ENCODE measurements at regions not wholly inside any gene's neighbourhood (a gene's known extent, or its start where the extent isn't known, plus 50 kb on each side); places are given as distances from the start of the nearest gene placed in this dataset.

GRCh38 chr5:166379517-166379916, 1911.9 kb upstream of the WWC1 start:
- DNase-seq, result no peak
- Mint-ChIP-seq H3K27ac (no peak overlapping the region), H3K27me3 (no peaks in the 10 kb centered on the region), H3K4me1 (no peaks in the 10 kb centered on the region), H3K9me3 (peaks cover 2% of the 10 kb centered on the region), H3K36me3 (no peaks in the 10 kb centered on the region), H3K4me3 (no peak overlapping the region)

- H3K9me3 Mint-ChIP-seq, result peaks cover 3% of the 10 kb centered on the region
- no peaks in the 10 kb centered on the region for H3K36me3 Mint-ChIP-seq
- no peak for DNase-seq
- H3K4me1 Mint-ChIP-seq, result no peaks in the 10 kb centered on the region
- no peak overlapping the region for H3K4me3 Mint-ChIP-seq
- no peaks in the 10 kb centered on the region for H3K27me3 Mint-ChIP-seq
- H3K27ac Mint-ChIP-seq, result no peak overlapping the region
These were observed 1909.4 kb upstream of the WWC1 start for GRCh38 chr5:166382031-166382430.

GRCh38 chr5:166398131-166398530, 1893.3 kb upstream of the WWC1 start:
- Mint-ChIP-seq H3K36me3 (no peaks in the 10 kb centered on the region), H3K27ac (no peak overlapping the region), H3K4me3 (no peak overlapping the region), H3K9me3 (peaks cover 4% of the 10 kb centered on the region), H3K4me1 (no peaks in the 10 kb centered on the region), H3K27me3 (no peaks in the 10 kb centered on the region)
- DNase-seq, result no peak

GRCh38 chr5:166399781-166400180, 1891.7 kb upstream of the WWC1 start:
- no peaks in the 10 kb centered on the region for H3K4me1 Mint-ChIP-seq

GRCh38 chr5:166401391-166401790, 1890.1 kb upstream of the WWC1 start:
- Mint-ChIP-seq H3K4me3 (no peak overlapping the region), H3K9me3 (peaks cover 2% of the 10 kb centered on the region), H3K36me3 (no peaks in the 10 kb centered on the region), H3K27ac (no peak overlapping the region), H3K4me1 (no peaks in the 10 kb centered on the region), H3K27me3 (no peaks in the 10 kb centered on the region)
- DNase-seq, result no peak

More at GRCh38 chr5:166399781-166400180, 1891.7 kb upstream of the WWC1 start:
- Mint-ChIP-seq H3K4me3 (no peak overlapping the region), H3K9me3 (peaks cover 2% of the 10 kb centered on the region), H3K27me3 (no peaks in the 10 kb centered on the region), H3K36me3 (no peaks in the 10 kb centered on the region), H3K27ac (no peak overlapping the region)
- no peak for DNase-seq

- Mint-ChIP-seq H3K27me3 (no peaks in the 10 kb centered on the region), H3K9me3 (peaks cover 10% of the 10 kb centered on the region), H3K4me1 (no peaks in the 10 kb centered on the region), H3K36me3 (no peaks in the 10 kb centered on the region), H3K27ac (no peak overlapping the region), H3K4me3 (no peak overlapping the region)
- DNase-seq, result no peak
These were observed 1879.3 kb upstream of the WWC1 start for GRCh38 chr5:166412191-166412590.

- H3K9me3 Mint-ChIP-seq, result peaks cover 8% of the 10 kb centered on the region
- no peak overlapping the region for H3K4me3 Mint-ChIP-seq
- H3K27me3 Mint-ChIP-seq, result no peaks in the 10 kb centered on the region
- no peaks in the 10 kb centered on the region for H3K36me3 Mint-ChIP-seq
- no peak overlapping the region for H3K27ac Mint-ChIP-seq
- H3K4me1 Mint-ChIP-seq, result no peaks in the 10 kb centered on the region
- no peak for DNase-seq
These were observed 1864.2 kb upstream of the WWC1 start for GRCh38 chr5:166427211-166427610.

GRCh38 chr5:166428264-166428803, 1863.1 kb upstream of the WWC1 start:
- H3K27me3 Mint-ChIP-seq, result no peaks in the 10 kb centered on the region
- H3K36me3 Mint-ChIP-seq, result no peaks in the 10 kb centered on the region
- H3K4me3 Mint-ChIP-seq, result no peak overlapping the region
- H3K27ac Mint-ChIP-seq, result no peak overlapping the region
- no peak for DNase-seq
- H3K9me3 Mint-ChIP-seq, result peaks cover 10% of the 10 kb centered on the region
- H3K4me1 Mint-ChIP-seq, result no peaks in the 10 kb centered on the region

- Mint-ChIP-seq H3K4me3 (no peak overlapping the region), H3K9me3 (peaks cover 10% of the 10 kb centered on the region), H3K27ac (no peak overlapping the region), H3K36me3 (no peaks in the 10 kb centered on the region), H3K27me3 (no peaks in the 10 kb centered on the region), H3K4me1 (no peaks in the 10 kb centered on the region)
- DNase-seq, result no peak
These were observed 1860.7 kb upstream of the WWC1 start for GRCh38 chr5:166430491-166431319.

GRCh38 chr5:166431456-166431855, 1860.0 kb upstream of the WWC1 start:
- Mint-ChIP-seq H3K27ac (no peak overlapping the region), H3K9me3 (peaks cover 9% of the 10 kb centered on the region), H3K36me3 (no peaks in the 10 kb centered on the region), H3K4me3 (no peak overlapping the region), H3K4me1 (no peaks in the 10 kb centered on the region), H3K27me3 (no peaks in the 10 kb centered on the region)
- DNase-seq, result no peak

- H3K4me1 Mint-ChIP-seq, result no peaks in the 10 kb centered on the region
- H3K9me3 Mint-ChIP-seq, result peaks cover 6% of the 10 kb centered on the region
- DNase-seq, result no peak
- H3K27me3 Mint-ChIP-seq, result no peaks in the 10 kb centered on the region
- no peak overlapping the region for H3K4me3 Mint-ChIP-seq
- H3K27ac Mint-ChIP-seq, result no peak overlapping the region
- H3K36me3 Mint-ChIP-seq, result no peaks in the 10 kb centered on the region
These were observed 1857.8 kb upstream of the WWC1 start for GRCh38 chr5:166433679-166434078.

GRCh38 chr5:166436872-166437271, 1854.6 kb upstream of the WWC1 start:
- Mint-ChIP-seq H3K9me3 (peaks cover 2% of the 10 kb centered on the region), H3K36me3 (no peaks in the 10 kb centered on the region), H3K27ac (no peak overlapping the region), H3K4me1 (no peaks in the 10 kb centered on the region), H3K27me3 (no peaks in the 10 kb centered on the region), H3K4me3 (no peak overlapping the region)
- DNase-seq, result no peak

GRCh38 chr5:166486348-166486747, 1805.1 kb upstream of the WWC1 start:
- Mint-ChIP-seq H3K27me3 (no peaks in the 10 kb centered on the region), H3K4me1 (no peaks in the 10 kb centered on the region)

GRCh38 chr5:166488560-166488959, 1802.9 kb upstream of the WWC1 start:
- no peak for DNase-seq
- Mint-ChIP-seq H3K4me1 (no peaks in the 10 kb centered on the region), H3K27me3 (no peaks in the 10 kb centered on the region), H3K9me3 (peaks cover 1% of the 10 kb centered on the region), H3K36me3 (no peaks in the 10 kb centered on the region), H3K27ac (no peak overlapping the region), H3K4me3 (no peak overlapping the region)

More at GRCh38 chr5:166486348-166486747, 1805.1 kb upstream of the WWC1 start:
- DNase-seq, result no peak
- H3K36me3 Mint-ChIP-seq, result no peaks in the 10 kb centered on the region
- peaks cover 1% of the 10 kb centered on the region for H3K9me3 Mint-ChIP-seq
- no peak overlapping the region for H3K27ac Mint-ChIP-seq
- H3K4me3 Mint-ChIP-seq, result no peak overlapping the region

GRCh38 chr5:166493040-166493439, 1798.4 kb upstream of the WWC1 start:
- Mint-ChIP-seq H3K36me3 (no peaks in the 10 kb centered on the region), H3K4me3 (no peak overlapping the region), H3K9me3 (peaks cover 3% of the 10 kb centered on the region), H3K27ac (no peak overlapping the region), H3K4me1 (no peaks in the 10 kb centered on the region), H3K27me3 (no peaks in the 10 kb centered on the region)
- DNase-seq, result no peak

GRCh38 chr5:166493612-166494011, 1797.8 kb upstream of the WWC1 start:
- DNase-seq, result no peak
- H3K4me1 Mint-ChIP-seq, result no peaks in the 10 kb centered on the region
- peaks cover 3% of the 10 kb centered on the region for H3K9me3 Mint-ChIP-seq
- H3K27me3 Mint-ChIP-seq, result no peaks in the 10 kb centered on the region
- H3K36me3 Mint-ChIP-seq, result no peaks in the 10 kb centered on the region
- no peak overlapping the region for H3K27ac Mint-ChIP-seq
- H3K4me3 Mint-ChIP-seq, result no peak overlapping the region

All from activated naive CD8-positive, alpha-beta T cell treated with anti-CD3 and anti-CD28 coated beads for 36 hours (primary cell).